Kidney (tissue), 13 donors: ENCODE measurements at regions not wholly inside any gene's neighbourhood (a gene's known extent, or its start where the extent isn't known, plus 50 kb on each side); places are given as distances from the start of the nearest gene placed in this dataset.

Experiments used
- DNase-seq, 5 donors: peaks; one replicate each; pipeline ENCODE4 v3.0.0-alpha.2; 2013 to 2020
- FAIRE-seq: peaks from 2 replicates; lab custom pipeline; 2012; peaks lifted over from hg19 to GRCh38; lab: Jason Lieb, UNC
- H3K27ac ChIP-seq, 2 donors: one replicate each; pipeline ENCODE4 v1.7.0; 2013; ENCODE audit warnings: low read depth in 2 of 2, low read length in 2 of 2, inconsistent platforms in 1 of 2
- H3K27me3 ChIP-seq: one replicate; pipeline ENCODE4 v1.7.1; 2013; ENCODE audit warnings: low read length, inconsistent platforms; ENCODE audit not compliant: control insufficient read depth, insufficient read depth
- H3K36me3 ChIP-seq, 3 donors: one replicate each; pipeline versions ENCODE4 v1.7.0 to v1.7.1; 2013; ENCODE audit warnings: low read length in 3 of 3, control low read depth in 1 of 3, inconsistent platforms in 1 of 3; ENCODE audit not compliant: insufficient read depth in 3 of 3, control insufficient read depth in 2 of 3
- H3K4me1 ChIP-seq, 3 donors: one replicate each; pipeline versions ENCODE4 v1.7.0 to v1.7.1; 2013; ENCODE audit warnings: low read length in 3 of 3, inconsistent platforms in 1 of 3, low read depth in 1 of 3; ENCODE audit not compliant: control insufficient read depth in 2 of 3, insufficient read depth in 2 of 3
- H3K4me3 ChIP-seq, 3 donors: one replicate each; pipeline versions ENCODE4 v1.7.0 to v1.8.1; 2013; ENCODE audit warnings: low read length in 3 of 3, control low read depth in 1 of 3, inconsistent platforms in 1 of 3
- H3K9ac ChIP-seq, 3 donors: one replicate each; pipeline versions ENCODE4 v1.7.0 to v1.7.1; 2013; ENCODE audit warnings: low read length in 3 of 3, control low read depth in 1 of 3, inconsistent platforms in 1 of 3
- H3K9me3 ChIP-seq, 3 donors: one replicate each; pipeline versions ENCODE4 v1.7.0 to v1.7.1; 2013; ENCODE audit warnings: low read length in 3 of 3, control low read depth in 1 of 3, inconsistent platforms in 1 of 3; ENCODE audit not compliant: control insufficient read depth in 2 of 3, insufficient read depth in 1 of 3
- CTCF ChIP-seq: IDR thresholded peaks from 3 replicates; pipeline ENCODE4 v1.5.1; 2012; ENCODE audit warnings: mild to moderate bottlenecking, moderate library complexity, borderline replicate concordance; ENCODE audit not compliant: insufficient read depth; ENCODE audit errors: extremely low read depth
- intact Hi-C: fragments of 100-400 bp; cut with DNase I; formaldehyde crosslinking; loops from one replicate; pipeline ENCODE4 v1.11.1; 2022
- donor health status: control.
- donor health status: control.
- donor health status: control.
- donor health status: control.
- donor health status: control.
- donor health status: DM: yes; HTN: yes; CAD: no.
- donor health status: Normal renal cell carcinoma (clear cell type).

GRCh38 chr2:4427083-4427482 lies 723.7 kb downstream of the DCDC2C start:
- intact Hi-C loops, result no loop called here
- H3K9ac ChIP-seq, result no peak overlapping the region
- no peaks in the 10 kb centered on the region for H3K9me3 ChIP-seq
- H3K36me3 ChIP-seq, result no peaks in the 10 kb centered on the region
- H3K27ac ChIP-seq, result no peak overlapping the region
- no peak for DNase-seq
- TF ChIP-seq CTCF, result no peak
- H3K4me3 ChIP-seq, result no peak overlapping the region
- H3K27me3 ChIP-seq, result no peaks in the 10 kb centered on the region
- no peak for FAIRE-seq
- no peaks in the 10 kb centered on the region for H3K4me1 ChIP-seq

GRCh38 chr2:4445821-4446220 lies 742.4 kb downstream of the DCDC2C start:
- TF ChIP-seq CTCF, result no peak
- H3K9me3 ChIP-seq, result no peaks in the 10 kb centered on the region
- H3K27me3 ChIP-seq, result no peaks in the 10 kb centered on the region
- no peaks in the 10 kb centered on the region for H3K36me3 ChIP-seq
- H3K9ac ChIP-seq, result no peak overlapping the region
- no peak overlapping the region for H3K27ac ChIP-seq
- no peak overlapping the region for H3K4me3 ChIP-seq
- no peaks in the 10 kb centered on the region for H3K4me1 ChIP-seq
- FAIRE-seq, result no peak
- DNase-seq, result no peak
- intact Hi-C loops, result no loop called here

- no peak for TF ChIP-seq CTCF
- Histone ChIP-seq H3K27ac (no peak overlapping the region), H3K4me1 (no peaks in the 10 kb centered on the region), H3K4me3 (no peak overlapping the region), H3K36me3 (no peaks in the 10 kb centered on the region), H3K27me3 (no peaks in the 10 kb centered on the region), H3K9ac (no peak overlapping the region), H3K9me3 (no peaks in the 10 kb centered on the region)
- intact Hi-C loops, result no loop called here
- DNase-seq (no peak), FAIRE-seq (no peak)
These were observed 751.5 kb downstream of the DCDC2C start for GRCh38 chr2:4454907-4455306.

GRCh38 chr2:4455486-4456155 lies 752.2 kb downstream of the DCDC2C start:
- no peaks in the 10 kb centered on the region for H3K4me1 ChIP-seq
- FAIRE-seq (no peak), DNase-seq (no peak)
- H3K4me3 ChIP-seq, result no peak overlapping the region
- H3K27me3 ChIP-seq, result no peaks in the 10 kb centered on the region
- no peaks in the 10 kb centered on the region for H3K36me3 ChIP-seq
- no peak overlapping the region for H3K9ac ChIP-seq
- no peak for TF ChIP-seq CTCF
- H3K9me3 ChIP-seq, result no peaks in the 10 kb centered on the region
- intact Hi-C loops, result no loop called here
- no peak overlapping the region for H3K27ac ChIP-seq
